NCI-H1105 (cell line): ENCODE measurements at regions not wholly inside any gene's neighbourhood (a gene's known extent, or its start where the extent isn't known, plus 50 kb on each side); places are given as distances from the start of the nearest gene placed in this dataset.

Experiments
- DNase-seq: peaks from one replicate; lab custom pipeline; 2025; lab: John Stamatoyannopoulos, UW

- DNase-seq = no peak
These were observed 1190.4 kb downstream of the UQCRFS1 start for GRCh38 chr19:28022506-28022905.

GRCh38 chr19:28021259-28022185, 1191.4 kb downstream of the UQCRFS1 start:
- no peak for DNase-seq

- DNase-seq = no peak
These were observed 1192.2 kb downstream of the UQCRFS1 start for GRCh38 chr19:28020619-28021258.

GRCh38 chr19:28019901-28020300, 1193.0 kb downstream of the UQCRFS1 start:
- no peak for DNase-seq

GRCh38 chr19:28019371-28019770, 1193.6 kb downstream of the UQCRFS1 start:
- no peak for DNase-seq

- no peak for DNase-seq
These were observed 1194.5 kb downstream of the UQCRFS1 start for GRCh38 chr19:28018499-28018898.

GRCh38 chr19:28014615-28015405, 1198.1 kb downstream of the UQCRFS1 start:
- no peak for DNase-seq

- no peak for DNase-seq
These were observed 1200.6 kb downstream of the UQCRFS1 start for GRCh38 chr19:28012361-28012760.

- no peak for DNase-seq
These were observed 1202.3 kb downstream of the UQCRFS1 start for GRCh38 chr19:28010656-28011055.

GRCh38 chr19:28009696-28010095, 1203.3 kb downstream of the UQCRFS1 start:
- DNase-seq = no peak

GRCh38 chr19:28008695-28009094, 1204.3 kb downstream of the UQCRFS1 start:
- DNase-seq = no peak

GRCh38 chr19:28003543-28003942, 1209.4 kb downstream of the UQCRFS1 start:
- DNase-seq = no peak

- no peak for DNase-seq
These were observed 1215.9 kb downstream of the UQCRFS1 start for GRCh38 chr19:27997069-27997468.

- no peak for DNase-seq
These were observed 1219.1 kb downstream of the UQCRFS1 start for GRCh38 chr19:27993619-27994570.

- DNase-seq = no peak
These were observed 1226.7 kb downstream of the UQCRFS1 start for GRCh38 chr19:27986299-27986698.

GRCh38 chr19:27975419-27976005, 1237.4 kb downstream of the UQCRFS1 start:
- DNase-seq = no peak

- peak; percentile 46 for DNase-seq
These were observed 1238.9 kb downstream of the UQCRFS1 start for GRCh38 chr19:27974082-27974513.

- DNase-seq = no peak
These were observed 1240.5 kb downstream of the UQCRFS1 start for GRCh38 chr19:27972291-27973040.

- DNase-seq = no peak
These were observed 1241.1 kb downstream of the UQCRFS1 start for GRCh38 chr19:27971869-27972268.

- no peak for DNase-seq
These were observed 1241.9 kb downstream of the UQCRFS1 start for GRCh38 chr19:27971071-27971470.
